ENCODE measurements at regions not wholly inside any gene's neighbourhood (a gene's known extent, or its start where the extent isn't known, plus 50 kb on each side); places are given as distances from the start of the nearest gene placed in this dataset.
"Not testable (repeated sequence)": the region's sequence is repeated elsewhere in the genome, so short reads cannot be mapped to it uniquely, and the experiment has no call there.

DNA sequence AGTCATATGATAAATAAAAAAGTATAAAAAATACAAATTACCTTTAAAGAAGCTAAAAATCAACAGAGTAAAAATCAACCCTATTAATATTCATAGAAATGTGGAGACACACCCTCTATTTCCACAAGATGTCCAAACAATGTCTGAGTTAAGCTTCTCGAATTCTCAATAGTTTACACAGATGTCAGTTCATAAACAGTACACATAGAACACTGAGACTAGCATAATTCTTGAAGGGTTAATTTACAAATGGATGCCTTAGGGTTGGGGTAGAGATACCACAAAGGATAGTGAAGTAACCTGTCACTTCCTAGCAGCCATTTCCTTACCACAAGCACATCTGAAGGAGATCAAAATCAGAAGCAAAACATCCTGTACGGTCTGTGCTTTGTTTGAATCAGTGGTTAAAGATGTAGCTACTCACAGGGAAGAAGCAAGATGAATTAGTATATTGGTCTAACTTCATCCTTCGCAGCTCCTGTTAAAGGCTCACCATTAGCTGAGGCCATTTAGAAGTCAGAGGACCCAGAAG lies 2393.9 kb downstream of the ARAP2 start:
- H3K9me3 Mint-ChIP-seq: peaks cover 14 to 15% of the 10 kb centered on the region in 2 donors
- DNase-seq: peak in 1 of 2 donors; percentile 1
- intact Hi-C loops (cut with micrococcal nuclease): no loop called here
- H3K36me3 Mint-ChIP-seq: peaks cover 16% of the 10 kb centered on the region
- H3K4me1 Mint-ChIP-seq: no peaks in the 10 kb centered on the region
- Histone ChIP-seq H3K27ac (ENCODE audit: low read length) (no peak overlapping the region), H3K4me3 (ENCODE audit: low read length) (no peak overlapping the region), H3K27me3 (ENCODE audit: control insufficient read depth, insufficient read depth, low read length) (no peaks in the 10 kb centered on the region), H3K9me3 (ENCODE audit: control insufficient read depth, insufficient read depth, low read length) (peaks cover 2% of the 10 kb centered on the region), H3K36me3 (ENCODE audit: control insufficient read depth, insufficient read depth, low read length) (no peaks in the 10 kb centered on the region), H3K4me1 (ENCODE audit: control insufficient read depth, insufficient read depth, low read length) (no peaks in the 10 kb centered on the region)
- no peak for ATAC-seq
- no peak overlapping the region for H3K27ac Mint-ChIP-seq
- 22% methylated on average over 2 of the region's 3 CpGs for WGBS (ENCODE audit: insufficient coverage)
- H3K4me3 Mint-ChIP-seq: no peak overlapping the region
- TF ChIP-seq, protein P1, sequence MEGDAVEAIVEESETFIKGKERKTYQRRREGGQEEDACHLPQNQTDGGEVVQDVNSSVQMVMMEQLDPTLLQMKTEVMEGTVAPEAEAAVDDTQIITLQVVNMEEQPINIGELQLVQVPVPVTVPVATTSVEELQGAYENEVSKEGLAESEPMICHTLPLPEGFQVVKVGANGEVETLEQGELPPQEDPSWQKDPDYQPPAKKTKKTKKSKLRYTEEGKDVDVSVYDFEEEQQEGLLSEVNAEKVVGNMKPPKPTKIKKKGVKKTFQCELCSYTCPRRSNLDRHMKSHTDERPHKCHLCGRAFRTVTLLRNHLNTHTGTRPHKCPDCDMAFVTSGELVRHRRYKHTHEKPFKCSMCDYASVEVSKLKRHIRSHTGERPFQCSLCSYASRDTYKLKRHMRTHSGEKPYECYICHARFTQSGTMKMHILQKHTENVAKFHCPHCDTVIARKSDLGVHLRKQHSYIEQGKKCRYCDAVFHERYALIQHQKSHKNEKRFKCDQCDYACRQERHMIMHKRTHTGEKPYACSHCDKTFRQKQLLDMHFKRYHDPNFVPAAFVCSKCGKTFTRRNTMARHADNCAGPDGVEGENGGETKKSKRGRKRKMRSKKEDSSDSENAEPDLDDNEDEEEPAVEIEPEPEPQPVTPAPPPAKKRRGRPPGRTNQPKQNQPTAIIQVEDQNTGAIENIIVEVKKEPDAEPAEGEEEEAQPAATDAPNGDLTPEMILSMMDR (IDR thresholded peaks at IDR 0.05): no peak
- H3K27me3 Mint-ChIP-seq (ENCODE audit: low read depth in 2 of 2): no peaks in the 10 kb centered on the region

DNA sequence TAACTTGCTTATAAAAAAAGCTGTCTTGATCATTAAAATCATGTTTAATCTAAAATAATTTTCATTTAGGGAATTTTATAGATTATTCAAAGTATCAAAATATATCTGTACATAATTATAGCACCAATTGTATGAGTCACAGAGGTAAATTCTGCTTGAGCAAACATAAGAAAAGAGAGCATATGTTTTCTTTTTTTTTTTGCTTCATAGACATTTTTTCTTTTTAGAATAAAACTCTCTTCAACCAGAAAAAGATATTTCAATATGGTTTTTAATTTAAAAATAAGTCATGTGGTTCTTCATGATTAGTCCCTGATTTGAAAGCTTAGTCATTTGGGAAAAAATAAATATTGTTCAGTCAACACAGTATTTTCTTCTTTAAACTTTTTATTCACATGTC lies 2390.6 kb downstream of the ARAP2 start:
- H3K9me3 ChIP-seq (ENCODE audit: control insufficient read depth, insufficient read depth, low read length); intact Hi-C loops (cut with micrococcal nuclease); ATAC-seq; H3K27me3 ChIP-seq (ENCODE audit: control insufficient read depth, insufficient read depth, low read length); H3K27ac Mint-ChIP-seq; H3K27me3 Mint-ChIP-seq (ENCODE audit: low read depth in 2 of 2); H3K4me3 ChIP-seq (ENCODE audit: low read length); H3K36me3 ChIP-seq (ENCODE audit: control insufficient read depth, insufficient read depth, low read length); H3K4me1 ChIP-seq (ENCODE audit: control insufficient read depth, insufficient read depth, low read length); H3K27ac ChIP-seq (ENCODE audit: low read length); H3K4me3 Mint-ChIP-seq; H3K4me1 Mint-ChIP-seq; DNase-seq: not testable (repeated sequence)
- Mint-ChIP-seq H3K9me3 (peaks cover 9 to 11% of the 10 kb centered on the region in 2 donors), H3K36me3 (peaks cover 13% of the 10 kb centered on the region)

DNA sequence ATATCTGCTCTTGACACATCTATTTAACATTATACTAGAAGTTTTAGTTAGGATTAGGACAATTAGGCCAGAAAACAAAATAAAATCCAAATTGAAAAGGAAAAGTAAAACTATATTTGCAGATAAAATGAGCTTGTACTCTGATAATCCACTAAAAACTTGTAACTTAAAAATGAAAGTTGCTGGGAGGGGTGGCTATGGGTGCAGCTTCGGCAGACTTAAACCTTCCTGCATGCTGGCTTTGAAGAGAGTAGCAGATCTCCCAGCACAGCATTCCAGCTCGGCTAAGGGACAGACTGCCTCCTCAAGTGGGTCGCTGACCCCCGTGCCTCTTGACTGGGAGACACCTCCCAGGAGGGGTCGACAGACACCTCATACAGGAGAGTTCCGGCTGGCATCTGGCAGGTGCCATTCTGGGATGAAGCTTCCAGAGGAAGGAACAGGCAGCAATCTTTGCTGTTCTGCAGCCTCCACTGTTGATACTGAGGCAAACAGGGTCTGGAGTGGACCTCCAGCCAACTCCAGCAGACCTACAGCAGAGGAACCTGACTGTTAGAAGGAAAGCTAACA lies 2379.9 kb downstream of the ARAP2 start:
- H3K27ac Mint-ChIP-seq: no peak overlapping the region
- H3K9me3 ChIP-seq (ENCODE audit: control insufficient read depth, insufficient read depth, low read length): peaks cover 7% of the 10 kb centered on the region
- H3K4me1 Mint-ChIP-seq: no peaks in the 10 kb centered on the region
- TF ChIP-seq, protein P1 (IDR thresholded peaks at IDR 0.05): no peak
- no peaks in the 10 kb centered on the region for H3K27me3 ChIP-seq (ENCODE audit: control insufficient read depth, insufficient read depth, low read length)
- no peak overlapping the region for H3K4me3 Mint-ChIP-seq
- no peaks in the 10 kb centered on the region for H3K27me3 Mint-ChIP-seq (ENCODE audit: low read depth in 2 of 2)
- WGBS (ENCODE audit: insufficient coverage): 87% methylated on average over 6 of the region's 6 CpGs
- peaks cover 17 to 19% of the 10 kb centered on the region in 2 donors for H3K9me3 Mint-ChIP-seq
- no peak overlapping the region for H3K4me3 ChIP-seq (ENCODE audit: low read length)
- H3K36me3 Mint-ChIP-seq: peaks cover 18% of the 10 kb centered on the region
- no peaks in the 10 kb centered on the region for H3K4me1 ChIP-seq (ENCODE audit: control insufficient read depth, insufficient read depth, low read length)
- H3K36me3 ChIP-seq (ENCODE audit: control insufficient read depth, insufficient read depth, low read length): no peaks in the 10 kb centered on the region
- DNase-seq (no peak), ATAC-seq (no peak)
- no peak overlapping the region for H3K27ac ChIP-seq (ENCODE audit: low read length)
- intact Hi-C loops (cut with micrococcal nuclease): no loop called here

DNA sequence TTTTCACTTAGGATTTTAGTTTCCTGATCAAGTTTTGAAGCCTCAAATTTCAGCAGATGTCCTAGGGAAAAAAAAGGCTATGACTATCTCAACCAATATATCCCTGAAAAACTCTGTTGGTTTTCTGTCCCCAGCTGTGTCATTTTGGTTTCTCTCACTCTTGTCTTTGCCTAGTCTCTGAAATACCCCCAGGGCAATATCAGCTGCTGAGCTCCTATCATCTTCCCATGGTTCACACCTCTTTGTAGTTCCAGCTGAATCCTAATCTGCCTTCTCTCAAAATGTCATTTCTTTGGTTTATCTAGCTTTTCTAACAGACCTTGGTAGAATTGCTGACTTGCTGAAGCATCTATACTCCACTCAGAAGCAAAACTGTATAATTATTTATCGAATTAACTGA lies 2370.5 kb downstream of the ARAP2 start:
- Mint-ChIP-seq H3K4me1 (no peaks in the 10 kb centered on the region), H3K4me3 (no peak overlapping the region), H3K27me3 (ENCODE audit: low read depth in 2 of 2) (no peaks in the 10 kb centered on the region), H3K27ac (no peak overlapping the region), H3K36me3 (no peaks in the 10 kb centered on the region), H3K9me3 (peaks cover 13 to 35% of the 10 kb centered on the region in 2 donors)
- Histone ChIP-seq H3K27me3 (ENCODE audit: control insufficient read depth, insufficient read depth, low read length) (no peaks in the 10 kb centered on the region), H3K27ac (ENCODE audit: low read length) (no peak overlapping the region), H3K4me3 (ENCODE audit: low read length) (no peak overlapping the region), H3K9me3 (ENCODE audit: control insufficient read depth, insufficient read depth, low read length) (no peaks in the 10 kb centered on the region), H3K36me3 (ENCODE audit: control insufficient read depth, insufficient read depth, low read length) (no peaks in the 10 kb centered on the region), H3K4me1 (ENCODE audit: control insufficient read depth, insufficient read depth, low read length) (no peaks in the 10 kb centered on the region)
- TF ChIP-seq, protein P1 (IDR thresholded peaks at IDR 0.05): no peak
- ATAC-seq (no peak), DNase-seq (no peak)
- intact Hi-C loops (cut with micrococcal nuclease): no loop called here
- WGBS (ENCODE audit: insufficient coverage): no CpG with 5 or more reads among the region's 1 CpG

Measured in natural killer cell (primary cell).